ENCODE measurements at regions not wholly inside any gene's neighbourhood (a gene's known extent, or its start where the extent isn't known, plus 50 kb on each side); places are given as distances from the start of the nearest gene placed in this dataset.

DNA sequence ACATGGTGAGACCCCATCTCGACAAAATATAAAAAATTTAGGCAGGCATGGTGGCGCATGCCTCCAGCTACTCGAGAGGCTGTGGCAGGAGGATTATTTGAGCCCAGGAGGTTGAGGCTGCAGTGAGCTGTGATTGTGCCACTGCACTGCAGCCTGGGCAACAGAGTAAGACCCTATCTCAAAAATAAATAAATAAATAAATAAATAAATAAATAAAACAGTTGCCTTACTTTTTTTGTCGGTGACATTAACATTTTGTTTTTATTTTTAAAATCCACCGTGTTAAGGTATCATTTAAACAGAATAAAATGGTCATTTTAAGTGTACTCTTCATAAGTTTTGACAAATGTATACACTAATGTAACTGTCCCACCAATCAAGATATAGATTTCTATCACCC lies 57.0 kb downstream of the RASL11A start:
- no peak overlapping the region for H3K27ac Mint-ChIP-seq
- H3K27me3 ChIP-seq (ENCODE audit: control insufficient read depth, insufficient read depth, low read length): peaks cover 13% of the 10 kb centered on the region

GRCh38 chr13:27329210-27329609 lies 58.6 kb downstream of the RASL11A start:
- H3K4me1 ChIP-seq (ENCODE audit: control insufficient read depth, insufficient read depth, low read length, poor library complexity, severe bottlenecking): no peaks in the 10 kb centered on the region
- H3K9me3 ChIP-seq (ENCODE audit: control insufficient read depth in 2 of 2, low read length in 2 of 2): no peaks in the 10 kb centered on the region

More for the DNA sequence above, 57.0 kb downstream of the RASL11A start:
- Histone ChIP-seq H3K36me3 (ENCODE audit: control insufficient read depth, insufficient read depth, low read length) (no peaks in the 10 kb centered on the region), H3K27ac (ENCODE audit: insufficient read depth, low read length, poor library complexity, severe bottlenecking) (no peak overlapping the region), H3K4me1 (ENCODE audit: control insufficient read depth, insufficient read depth, low read length, poor library complexity, severe bottlenecking) (no peaks in the 10 kb centered on the region), H3K9me3 (ENCODE audit: control insufficient read depth in 2 of 2, low read length in 2 of 2) (no peaks in the 10 kb centered on the region), H3K4me3 (ENCODE audit: low read depth, low read length) (no peak overlapping the region)
- H3K36me3 Mint-ChIP-seq: no peaks in the 10 kb centered on the region
- no peaks in the 10 kb centered on the region for H3K4me1 Mint-ChIP-seq
- DNase-seq (no peak), ATAC-seq (ENCODE audit: low read depth in 2 of 2) (no peak)
- H3K9me3 Mint-ChIP-seq: no peaks in the 10 kb centered on the region
- no peak overlapping the region for H3K4me3 Mint-ChIP-seq
- peaks cover 27% of the 10 kb centered on the region for H3K27me3 Mint-ChIP-seq

DNA sequence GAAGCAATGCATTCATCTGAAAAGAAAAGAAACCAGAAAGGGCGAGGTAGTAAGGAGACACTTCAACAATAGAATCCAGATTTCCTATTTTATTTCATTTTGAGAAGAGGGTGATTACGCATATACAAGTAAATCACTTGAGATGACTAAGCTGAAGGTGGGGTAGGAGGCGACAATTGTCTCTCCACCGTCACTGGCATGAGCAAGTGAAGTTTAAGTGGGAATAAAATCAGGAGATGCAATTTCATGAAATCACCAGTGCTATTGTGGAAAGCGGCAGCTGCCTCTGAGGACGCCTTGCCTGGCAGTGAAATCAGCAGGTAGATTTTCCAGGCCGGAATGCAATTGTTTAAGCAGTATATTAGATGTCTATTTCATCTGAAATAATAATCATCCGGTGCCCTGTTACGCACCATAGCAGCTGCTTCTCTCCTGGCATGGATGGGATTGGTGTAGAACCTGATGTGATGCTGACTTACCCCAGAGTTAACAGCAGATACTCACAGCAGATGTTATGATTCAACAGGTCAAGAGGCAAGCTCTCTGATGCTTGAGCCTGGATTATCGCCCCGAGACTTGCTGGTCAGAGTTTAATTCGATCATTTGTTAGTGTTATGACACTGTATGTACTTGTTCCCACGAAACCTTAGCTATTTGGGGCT lies 64.3 kb downstream of the RASL11A start:
- H3K27ac Mint-ChIP-seq: no peak overlapping the region
- Histone ChIP-seq H3K9me3 (ENCODE audit: control insufficient read depth in 2 of 2, low read length in 2 of 2) (no peaks in the 10 kb centered on the region), H3K27me3 (ENCODE audit: control insufficient read depth, insufficient read depth, low read length) (peaks cover 6% of the 10 kb centered on the region), H3K4me3 (ENCODE audit: low read depth, low read length) (no peak overlapping the region), H3K4me1 (ENCODE audit: control insufficient read depth, insufficient read depth, low read length, poor library complexity, severe bottlenecking) (no peaks in the 10 kb centered on the region), H3K27ac (ENCODE audit: insufficient read depth, low read length, poor library complexity, severe bottlenecking) (no peak overlapping the region), H3K36me3 (ENCODE audit: control insufficient read depth, insufficient read depth, low read length) (no peaks in the 10 kb centered on the region)
- peaks cover 0 to 2% (median 0%) of the 10 kb centered on the region in 7 donors for H3K9me3 Mint-ChIP-seq
- H3K36me3 Mint-ChIP-seq: no peaks in the 10 kb centered on the region
- H3K4me3 Mint-ChIP-seq: no peak overlapping the region
- H3K4me1 Mint-ChIP-seq: peaks cover 0 to 2% (median 0%) of the 10 kb centered on the region in 4 donors
- peaks cover 13% of the 10 kb centered on the region for H3K27me3 Mint-ChIP-seq
- DNase-seq (no peak), ATAC-seq (ENCODE audit: low read depth in 2 of 2) (no peak)

More at GRCh38 chr13:27329210-27329609, 58.6 kb downstream of the RASL11A start:
- Histone ChIP-seq H3K4me3 (ENCODE audit: low read depth, low read length) (no peak overlapping the region), H3K27ac (ENCODE audit: insufficient read depth, low read length, poor library complexity, severe bottlenecking) (no peak overlapping the region), H3K27me3 (ENCODE audit: control insufficient read depth, insufficient read depth, low read length) (peaks cover 11% of the 10 kb centered on the region), H3K36me3 (ENCODE audit: control insufficient read depth, insufficient read depth, low read length) (no peaks in the 10 kb centered on the region)
- Mint-ChIP-seq H3K4me1 (no peaks in the 10 kb centered on the region), H3K27me3 (peaks cover 27% of the 10 kb centered on the region), H3K9me3 (no peaks in the 10 kb centered on the region), H3K36me3 (no peaks in the 10 kb centered on the region), H3K27ac (no peak overlapping the region), H3K4me3 (no peak overlapping the region)
- ATAC-seq (ENCODE audit: low read depth in 2 of 2) (no peak), DNase-seq (no peak)

GRCh38 chr13:27336014-27336673 lies 65.5 kb downstream of the RASL11A start:
- Histone ChIP-seq H3K4me1 (ENCODE audit: control insufficient read depth, insufficient read depth, low read length, poor library complexity, severe bottlenecking) (no peaks in the 10 kb centered on the region), H3K36me3 (ENCODE audit: control insufficient read depth, insufficient read depth, low read length) (no peaks in the 10 kb centered on the region), H3K9me3 (ENCODE audit: control insufficient read depth in 2 of 2, low read length in 2 of 2) (no peaks in the 10 kb centered on the region), H3K27me3 (ENCODE audit: control insufficient read depth, insufficient read depth, low read length) (peaks cover 2% of the 10 kb centered on the region), H3K27ac (ENCODE audit: insufficient read depth, low read length, poor library complexity, severe bottlenecking) (no peak overlapping the region), H3K4me3 (ENCODE audit: low read depth, low read length) (no peak overlapping the region)
- DNase-seq (no peak), ATAC-seq (ENCODE audit: low read depth in 2 of 2) (no peak)
- Mint-ChIP-seq H3K4me3 (no peak overlapping the region), H3K9me3 (peaks cover 0 to 2% (median 0%) of the 10 kb centered on the region in 7 donors), H3K36me3 (no peaks in the 10 kb centered on the region), H3K27ac (no peak overlapping the region), H3K4me1 (peaks cover 0 to 2% (median 0%) of the 10 kb centered on the region in 4 donors), H3K27me3 (peaks cover 5% of the 10 kb centered on the region)

- Histone ChIP-seq H3K27ac (ENCODE audit: insufficient read depth, low read length, poor library complexity, severe bottlenecking) (no peak overlapping the region), H3K9me3 (ENCODE audit: control insufficient read depth in 2 of 2, low read length in 2 of 2) (no peaks in the 10 kb centered on the region), H3K4me1 (ENCODE audit: control insufficient read depth, insufficient read depth, low read length, poor library complexity, severe bottlenecking) (no peaks in the 10 kb centered on the region), H3K27me3 (ENCODE audit: control insufficient read depth, insufficient read depth, low read length) (peaks cover 2% of the 10 kb centered on the region), H3K4me3 (ENCODE audit: low read depth, low read length) (no peak overlapping the region), H3K36me3 (ENCODE audit: control insufficient read depth, insufficient read depth, low read length) (no peaks in the 10 kb centered on the region)
- no peak overlapping the region for H3K4me3 Mint-ChIP-seq
- peaks cover 0 to 2% (median 0%) of the 10 kb centered on the region in 7 donors for H3K9me3 Mint-ChIP-seq
- H3K36me3 Mint-ChIP-seq: no peaks in the 10 kb centered on the region
- H3K27me3 Mint-ChIP-seq: peaks cover 20% of the 10 kb centered on the region
- H3K27ac Mint-ChIP-seq: no peak overlapping the region
- ATAC-seq (ENCODE audit: low read depth in 2 of 2): no peak
- no peak for DNase-seq
- H3K4me1 Mint-ChIP-seq: peaks cover 0 to 2% (median 0%) of the 10 kb centered on the region in 4 donors
These were observed 67.6 kb downstream of the RASL11A start for GRCh38 chr13:27338207-27338606.

DNA sequence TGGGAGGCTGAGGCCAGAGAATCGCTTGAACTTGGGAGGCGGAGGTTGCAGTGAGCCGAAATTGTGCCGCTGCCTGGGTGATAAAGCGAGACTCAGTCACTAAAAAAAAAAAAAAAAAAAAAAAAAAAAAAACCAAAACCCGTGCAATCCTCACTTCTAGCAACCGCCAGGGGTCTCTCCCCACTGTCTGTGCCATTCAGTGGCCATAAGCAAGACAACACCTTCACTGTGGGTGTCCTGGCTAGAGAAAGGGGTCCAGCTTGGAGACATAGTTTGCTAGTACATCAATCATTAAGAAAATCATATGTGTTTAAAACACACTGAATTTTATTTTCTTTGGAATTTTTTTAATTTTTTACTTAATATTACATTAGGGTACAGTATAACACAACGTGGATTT lies 68.2 kb downstream of the RASL11A start:
- Mint-ChIP-seq H3K4me3 (no peak overlapping the region), H3K27me3 (peaks cover 23% of the 10 kb centered on the region), H3K27ac (no peak overlapping the region), H3K9me3 (peaks cover 0 to 2% (median 0%) of the 10 kb centered on the region in 7 donors), H3K36me3 (no peaks in the 10 kb centered on the region), H3K4me1 (peaks cover 0 to 2% (median 0%) of the 10 kb centered on the region in 4 donors)
- peak in 1 of 3 donors; percentile 21 for DNase-seq
- Histone ChIP-seq H3K4me3 (ENCODE audit: low read depth, low read length) (no peak overlapping the region), H3K36me3 (ENCODE audit: control insufficient read depth, insufficient read depth, low read length) (no peaks in the 10 kb centered on the region), H3K27ac (ENCODE audit: insufficient read depth, low read length, poor library complexity, severe bottlenecking) (no peak overlapping the region), H3K4me1 (ENCODE audit: control insufficient read depth, insufficient read depth, low read length, poor library complexity, severe bottlenecking) (no peaks in the 10 kb centered on the region), H3K9me3 (ENCODE audit: control insufficient read depth in 2 of 2, low read length in 2 of 2) (no peaks in the 10 kb centered on the region), H3K27me3 (ENCODE audit: control insufficient read depth, insufficient read depth, low read length) (peaks cover 2% of the 10 kb centered on the region)
- ATAC-seq (ENCODE audit: low read depth in 2 of 2): no peak

DNA sequence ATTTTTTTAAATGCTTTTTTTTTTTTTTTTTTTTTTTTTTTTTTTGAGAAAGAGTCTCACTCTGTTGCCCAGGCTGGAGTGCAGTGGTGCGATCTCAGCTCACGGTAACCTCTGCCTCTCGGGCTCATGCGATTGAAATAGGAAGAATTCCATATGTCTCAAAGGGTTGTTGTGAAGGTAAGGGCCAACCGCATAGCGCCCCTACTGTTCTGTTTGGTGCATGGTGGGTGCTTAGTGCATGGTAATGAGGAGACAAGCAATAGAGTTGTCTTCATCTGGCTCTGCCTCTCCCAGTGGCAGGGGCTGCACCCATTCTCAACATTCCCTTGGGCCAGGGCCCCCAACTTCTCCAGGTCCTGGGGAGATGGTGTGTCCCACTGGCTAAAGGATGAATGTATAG lies 68.7 kb downstream of the RASL11A start:
- Mint-ChIP-seq H3K36me3 (no peaks in the 10 kb centered on the region), H3K9me3 (peaks cover 0 to 2% (median 0%) of the 10 kb centered on the region in 7 donors), H3K27ac (no peak overlapping the region), H3K4me1 (peaks cover 0 to 2% (median 0%) of the 10 kb centered on the region in 4 donors), H3K27me3 (peaks cover 26% of the 10 kb centered on the region), H3K4me3 (no peak overlapping the region)
- DNase-seq: peak in 2 of 3 donors; percentile 22 to 59
- H3K9me3 ChIP-seq (ENCODE audit: control insufficient read depth in 2 of 2, low read length in 2 of 2): no peaks in the 10 kb centered on the region
- H3K36me3 ChIP-seq (ENCODE audit: control insufficient read depth, insufficient read depth, low read length): no peaks in the 10 kb centered on the region
- ATAC-seq (ENCODE audit: low read depth in 2 of 2): peak in 1 of 2 donors; percentile 48
- no peak overlapping the region for H3K4me3 ChIP-seq (ENCODE audit: low read depth, low read length)
- H3K27ac ChIP-seq (ENCODE audit: insufficient read depth, low read length, poor library complexity, severe bottlenecking): no peak overlapping the region
- H3K27me3 ChIP-seq (ENCODE audit: control insufficient read depth, insufficient read depth, low read length): peaks cover 2% of the 10 kb centered on the region
- no peaks in the 10 kb centered on the region for H3K4me1 ChIP-seq (ENCODE audit: control insufficient read depth, insufficient read depth, low read length, poor library complexity, severe bottlenecking)

Measured in CD4-positive, CD25-positive, alpha-beta regulatory T cell (primary cell).